Activated CD8-positive, alpha-beta T cell treated with anti-CD3 and anti-CD28 coated beads for 36 hours (primary cell): ENCODE measurements at regions not wholly inside any gene's neighbourhood (a gene's known extent, or its start where the extent isn't known, plus 50 kb on each side); places are given as distances from the start of the nearest gene placed in this dataset.

Source experiments
- ATAC-seq: fragments of 200-7000 bp; cut with Tn5 transposase; one replicate; pipeline ENCODE4 v1.10.0; 2021; ENCODE audit warnings: mild to moderate bottlenecking, moderate library complexity
- CTCF ChIA-PET: fragments of 350-600 bp; sonication (Branson Sonifier 250); formaldehyde crosslinking; loops from one replicate; lab custom pipeline; 2021; ENCODE audit warnings: antibody characterized with exemption; lab: Charles Lee
- POLR2A ChIA-PET: fragments of 350-600 bp; sonication (Branson Sonifier 250); formaldehyde crosslinking; loops from one replicate; lab custom pipeline; 2021; ENCODE audit warnings: antibody characterized with exemption; lab: Charles Lee
- DNase-seq: peaks from one replicate; pipeline ENCODE4 v3.0.0-alpha.2; 2020
- H3K27ac Mint-ChIP-seq: one replicate; pipeline ENCODE4 v1.8.0; 2021; ENCODE audit warnings: mild to moderate bottlenecking, mixed read lengths
- H3K27me3 Mint-ChIP-seq: one replicate; pipeline ENCODE4 v1.8.0; 2021; ENCODE audit warnings: mixed read lengths
- H3K36me3 Mint-ChIP-seq: one replicate; pipeline ENCODE4 v1.8.0; 2021; ENCODE audit warnings: low read depth, mixed read lengths
- H3K4me1 Mint-ChIP-seq: one replicate; pipeline ENCODE4 v1.8.0; 2021; ENCODE audit warnings: low read depth, mixed read lengths
- H3K4me3 Mint-ChIP-seq: one replicate; pipeline ENCODE4 v1.8.0; 2021; ENCODE audit warnings: mild to moderate bottlenecking, moderate library complexity, mixed read lengths
- H3K9me3 Mint-ChIP-seq: one replicate; pipeline ENCODE4 v1.8.0; 2021; ENCODE audit warnings: mixed read lengths
- CTCF ChIP-seq: fragments of 200-600 bp; IDR thresholded peaks from one replicate; pipeline ENCODE4 v1.8.0; 2022; ENCODE audit warnings: antibody characterized with exemption, mild to moderate bottlenecking
- intact Hi-C: fragments of 100-400 bp; cut with micrococcal nuclease; formaldehyde crosslinking; loops from one replicate; pipeline ENCODE4 v1.10.0; 2022

- Mint-ChIP-seq H3K27ac (no peak overlapping the region), H3K27me3 (peaks cover 3% of the 10 kb centered on the region), H3K9me3 (no peaks in the 10 kb centered on the region), H3K4me1 (no peaks in the 10 kb centered on the region), H3K36me3 (no peaks in the 10 kb centered on the region), H3K4me3 (no peak overlapping the region)
- intact Hi-C loops, result no loop called here
- TF ChIP-seq CTCF, result no peak
- ChIA-PET POLR2A (no interaction called here), CTCF (no interaction called here)
- ATAC-seq (no peak), DNase-seq (no peak)
These were observed 126.6 kb upstream of the GYPA start for GRCh38 chr4:144267084-144267483.

GRCh38 chr4:144280688-144281087 is 140.2 kb upstream of the GYPA start:
- H3K36me3 Mint-ChIP-seq, result no peaks in the 10 kb centered on the region
- ChIA-PET CTCF (no interaction called here), POLR2A (no interaction called here)
- intact Hi-C loops, result no loop called here
- TF ChIP-seq CTCF, result no peak
- H3K27ac Mint-ChIP-seq, result no peak overlapping the region
- no peaks in the 10 kb centered on the region for H3K4me1 Mint-ChIP-seq
- H3K4me3 Mint-ChIP-seq, result no peak overlapping the region
- ATAC-seq (no peak), DNase-seq (no peak)
- H3K27me3 Mint-ChIP-seq, result no peaks in the 10 kb centered on the region
- H3K9me3 Mint-ChIP-seq, result no peaks in the 10 kb centered on the region

GRCh38 chr4:144283526-144283925 is 143.0 kb upstream of the GYPA start:
- H3K27ac Mint-ChIP-seq, result no peak overlapping the region
- ATAC-seq (no peak), DNase-seq (no peak)
- no peak for TF ChIP-seq CTCF
- POLR2A ChIA-PET, result no interaction called here
- H3K36me3 Mint-ChIP-seq, result no peaks in the 10 kb centered on the region
- intact Hi-C loops, result no loop called here
- CTCF ChIA-PET, result interaction anchor here (0.6 to 0.7 kb wide), 2 partner anchors 8 to 260 kb away, joined by 3 read pairs; no protein-coding TSS in a partner anchor
- H3K9me3 Mint-ChIP-seq, result no peaks in the 10 kb centered on the region
- H3K27me3 Mint-ChIP-seq, result no peaks in the 10 kb centered on the region
- H3K4me3 Mint-ChIP-seq, result no peak overlapping the region
- no peaks in the 10 kb centered on the region for H3K4me1 Mint-ChIP-seq

- intact Hi-C loops, result no loop called here
- ChIA-PET POLR2A (no interaction called here), CTCF (no interaction called here)
- DNase-seq (no peak), ATAC-seq (no peak)
- no peaks in the 10 kb centered on the region for H3K27me3 Mint-ChIP-seq
- H3K36me3 Mint-ChIP-seq, result no peaks in the 10 kb centered on the region
- no peaks in the 10 kb centered on the region for H3K4me1 Mint-ChIP-seq
- H3K4me3 Mint-ChIP-seq, result no peak overlapping the region
- no peak overlapping the region for H3K27ac Mint-ChIP-seq
- no peaks in the 10 kb centered on the region for H3K9me3 Mint-ChIP-seq
- no peak for TF ChIP-seq CTCF
These were observed 143.5 kb upstream of the GYPA start for GRCh38 chr4:144284026-144284425.

- H3K4me3 Mint-ChIP-seq, result no peak overlapping the region
- no peak for TF ChIP-seq CTCF
- H3K36me3 Mint-ChIP-seq, result no peaks in the 10 kb centered on the region
- H3K9me3 Mint-ChIP-seq, result no peaks in the 10 kb centered on the region
- POLR2A ChIA-PET, result no interaction called here
- DNase-seq (no peak), ATAC-seq (no peak)
- no peaks in the 10 kb centered on the region for H3K4me1 Mint-ChIP-seq
- no peaks in the 10 kb centered on the region for H3K27me3 Mint-ChIP-seq
- intact Hi-C loops, result no loop called here
- no peak overlapping the region for H3K27ac Mint-ChIP-seq
- CTCF ChIA-PET, result no interaction called here
These were observed 147.7 kb upstream of the GYPA start for GRCh38 chr4:144288011-144288903.
